GM12892 (cell line): ENCODE measurements at regions not wholly inside any gene's neighbourhood (a gene's known extent, or its start where the extent isn't known, plus 50 kb on each side); places are given as distances from the start of the nearest gene placed in this dataset.

Source experiments
- DNase-seq: peaks from one replicate; pipeline ENCODE4 v3.0.0; 2011; ENCODE audit not compliant: insufficient read length
- FAIRE-seq: peaks from 2 replicates; lab custom pipeline; 2011; peaks lifted over from hg19 to GRCh38; lab: Jason Lieb, UNC
- POLR2A ChIP-seq: IDR thresholded peaks from 2 replicates; pipeline ENCODE4 v1.6.1; 2011; ENCODE audit warnings: low read depth, low read length, control low read depth
- POLR2AphosphoS5 ChIP-seq: IDR thresholded peaks from 2 replicates; pipeline ENCODE4 v1.6.1; 2011; ENCODE audit warnings: low read depth, low read length, control low read depth
- TAF1 ChIP-seq: IDR thresholded peaks from 2 replicates; pipeline ENCODE4 v1.6.1; 2011; ENCODE audit warnings: low read depth, mild to moderate bottlenecking, control low read depth, low read length, borderline replicate concordance

- no peak for TF ChIP-seq POLR2A
- no peak for TF ChIP-seq POLR2AphosphoS5
- no peak for TF ChIP-seq TAF1
- no peak for FAIRE-seq
- DNase-seq: no peak
Measured at GRCh38 chr3:146953511-146953981, 348.4 kb upstream of the PLSCR5 start.

- no peak for FAIRE-seq
Measured at GRCh38 chr3:146948985-146949384, 343.8 kb upstream of the PLSCR5 start.

DNA sequence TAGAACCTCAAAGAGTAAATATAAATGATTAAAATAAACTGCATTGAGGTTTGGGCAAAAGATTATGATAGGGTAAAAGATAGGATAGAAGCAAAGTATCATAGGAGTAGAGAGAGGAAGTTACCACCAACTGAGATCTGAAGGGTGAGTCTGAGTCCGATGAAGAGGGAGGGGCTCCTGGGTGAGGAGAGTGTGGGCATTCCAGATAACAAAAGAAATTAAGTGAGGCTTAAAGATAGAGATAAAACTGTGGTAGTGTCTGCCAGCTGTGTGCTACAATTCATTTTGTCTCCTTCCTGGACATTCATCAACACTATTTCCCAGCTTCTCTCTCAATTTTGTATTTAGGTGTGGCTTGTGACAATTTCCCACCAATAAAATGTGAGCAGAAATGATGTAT lies 343.0 kb upstream of the PLSCR5 start:
- DNase-seq (no peak), FAIRE-seq (no peak)
- TF ChIP-seq POLR2AphosphoS5 (no peak), POLR2A (no peak), TAF1 (no peak)

More at GRCh38 chr3:146948985-146949384, 343.8 kb upstream of the PLSCR5 start:
- no peak for DNase-seq
- TF ChIP-seq POLR2AphosphoS5 (no peak), POLR2A (no peak), TAF1 (no peak)

DNA sequence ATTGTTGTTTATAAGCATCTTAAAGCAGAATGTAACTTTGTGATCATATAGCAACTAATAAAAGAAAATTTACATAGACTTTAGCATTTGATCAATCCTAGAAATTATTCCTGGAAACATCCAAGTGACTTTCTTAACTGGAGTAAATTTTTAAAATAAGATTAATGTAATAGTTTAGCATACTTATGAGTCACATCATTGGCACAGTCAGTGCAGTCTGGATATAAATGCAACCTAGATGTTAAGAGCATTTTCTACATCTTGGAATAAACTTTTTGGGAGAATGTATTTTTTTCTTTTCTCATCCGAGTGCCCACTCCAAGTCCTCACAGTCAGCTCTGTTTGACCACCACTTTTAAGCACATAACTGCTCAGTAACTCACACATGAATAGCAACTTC lies 324.6 kb upstream of the PLSCR5 start:
- no peak for FAIRE-seq
- TF ChIP-seq POLR2AphosphoS5: no peak
- TF ChIP-seq TAF1: no peak
- TF ChIP-seq POLR2A: no peak
- DNase-seq: no peak

DNA sequence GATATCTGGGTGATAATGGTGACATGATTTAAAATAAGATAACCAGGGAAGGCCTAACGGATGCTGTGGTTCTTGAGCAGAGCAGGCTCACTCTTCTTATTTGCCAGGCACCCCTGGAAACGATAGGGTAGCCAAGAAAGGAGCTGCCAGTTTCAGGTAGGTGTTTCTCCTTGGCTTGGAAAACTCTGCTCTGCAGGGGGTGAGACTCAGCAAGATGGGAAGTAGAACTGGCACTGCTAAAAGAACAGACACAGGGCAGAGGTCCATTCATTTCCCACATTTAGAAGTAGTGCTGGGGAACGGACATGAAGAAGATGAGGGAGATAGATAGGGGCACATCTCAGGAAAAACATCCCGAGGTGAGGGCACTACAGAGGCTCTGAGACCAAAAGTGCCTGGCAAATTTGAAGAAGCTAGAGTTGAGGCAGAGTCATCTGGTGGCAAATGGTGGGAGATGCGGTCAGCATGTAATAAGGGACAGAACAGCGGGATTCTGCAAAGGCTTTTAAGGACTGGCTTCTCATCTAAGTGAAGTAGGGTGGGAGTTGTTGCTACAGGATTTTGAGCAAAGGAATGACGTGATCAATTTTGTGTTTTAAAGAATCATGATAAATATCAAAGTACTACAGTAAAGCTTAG lies 323.4 kb upstream of the PLSCR5 start:
- DNase-seq: no peak
- TF ChIP-seq POLR2AphosphoS5: no peak
- TF ChIP-seq POLR2A: no peak
- TF ChIP-seq TAF1: no peak
- FAIRE-seq: no peak

GRCh38 chr3:146921693-146922092 lies 316.5 kb upstream of the PLSCR5 start:
- FAIRE-seq (no peak), DNase-seq (no peak)
- TF ChIP-seq POLR2A (no peak), POLR2AphosphoS5 (no peak), TAF1 (no peak)

- FAIRE-seq (no peak), DNase-seq (no peak)
- TF ChIP-seq TAF1 (no peak), POLR2A (no peak), POLR2AphosphoS5 (no peak)
Measured at GRCh38 chr3:146914409-146914808, 309.3 kb upstream of the PLSCR5 start.

DNA sequence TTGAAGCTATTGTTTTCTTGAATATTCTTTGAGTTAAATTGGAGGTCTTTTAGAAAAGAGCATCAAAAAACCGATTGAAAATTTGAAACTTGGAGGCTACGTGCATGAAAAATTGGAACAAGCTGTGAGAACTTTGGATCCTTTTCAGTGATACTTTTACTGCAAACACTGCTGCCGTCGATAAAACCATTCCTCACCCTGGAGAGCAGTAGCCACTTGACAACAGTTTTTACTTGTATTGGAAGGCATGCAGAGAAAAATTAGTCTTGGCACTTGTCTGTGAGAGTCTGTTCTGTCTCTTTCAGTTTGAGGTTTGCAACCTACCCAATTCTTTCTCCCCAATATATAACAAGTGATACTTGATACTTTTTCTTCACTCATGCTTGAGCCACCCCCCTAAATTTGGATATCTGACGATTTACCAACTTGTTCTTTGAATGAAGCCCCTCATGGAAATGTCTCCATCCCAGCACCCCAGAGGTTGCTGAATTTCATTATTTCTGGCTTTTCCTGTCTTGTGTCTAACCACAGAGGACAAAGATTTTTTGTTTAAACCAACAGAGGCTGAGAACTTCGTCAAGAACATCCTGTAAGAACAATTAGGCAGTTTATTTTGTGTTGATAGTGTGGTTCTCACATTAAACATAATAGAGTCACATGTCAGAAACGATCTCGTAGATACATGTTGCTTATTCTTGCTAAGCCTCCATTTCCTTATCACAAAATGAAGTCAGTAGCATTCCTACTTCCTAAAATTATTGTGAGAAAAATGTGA lies 307.3 kb upstream of the PLSCR5 start:
- DNase-seq (no peak), FAIRE-seq (no peak)
- TF ChIP-seq POLR2A (no peak), TAF1 (no peak), POLR2AphosphoS5 (no peak)

GRCh38 chr3:146903927-146904326 lies 298.8 kb upstream of the PLSCR5 start:
- TF ChIP-seq TAF1: no peak
- no peak for TF ChIP-seq POLR2A
- TF ChIP-seq POLR2AphosphoS5: no peak
- no peak for DNase-seq
- FAIRE-seq: no peak

- TF ChIP-seq POLR2A (no peak), TAF1 (no peak), POLR2AphosphoS5 (no peak)
- DNase-seq (no peak), FAIRE-seq (no peak)
Measured at GRCh38 chr3:146899171-146899570, 294.0 kb upstream of the PLSCR5 start.

GRCh38 chr3:146896711-146897110 lies 291.6 kb upstream of the PLSCR5 start:
- TF ChIP-seq POLR2AphosphoS5 (no peak), TAF1 (no peak), POLR2A (no peak)
- FAIRE-seq (no peak), DNase-seq (no peak)

- no peak for TF ChIP-seq POLR2AphosphoS5
- FAIRE-seq: no peak
Measured at GRCh38 chr3:146895026-146895749, 290.0 kb upstream of the PLSCR5 start.

GRCh38 chr3:146894406-146894805 lies 289.3 kb upstream of the PLSCR5 start:
- DNase-seq: no peak
- no peak for TF ChIP-seq POLR2AphosphoS5
- no peak for TF ChIP-seq POLR2A
- no peak for TF ChIP-seq TAF1
- no peak for FAIRE-seq

More at GRCh38 chr3:146895026-146895749, 290.0 kb upstream of the PLSCR5 start:
- no peak for DNase-seq
